GM12878 (cell line): ENCODE measurements at regions not wholly inside any gene's neighbourhood (a gene's known extent, or its start where the extent isn't known, plus 50 kb on each side); places are given as distances from the start of the nearest gene placed in this dataset.

Source experiments
- ATAC-seq: fragments of 200-7000 bp; cut with Tn5 transposase; 3 replicates; pipeline ENCODE4 v1.9.1; 2020; ENCODE audit warnings: mild to moderate bottlenecking, moderate library complexity
- BruUV-seq: library from RNA; stranded (reverse); fragments of 400-500 nt; replicated peaks from 2 replicates; lab custom pipeline; 2021; lab: Mats Ljungman, UMichigan
- CTCF ChIA-PET: fragments of 300-600 bp; sonication (Branson Sonifier 250); formaldehyde crosslinking; extraction: SDS; loops from one replicate; lab custom pipeline; 2021; ENCODE audit warnings: inconsistent platforms; lab: Yijun Ruan, JAX
- POLR2A ChIA-PET: fragments of 350-600 bp; formaldehyde crosslinking; extraction: SDS; loops from one replicate; lab custom pipeline; 2021; ENCODE audit warnings: inconsistent platforms; lab: Charles Lee
- RAD21 ChIA-PET: fragments of 300-600 bp; sonication (Branson Sonifier 250); formaldehyde crosslinking; loops from one replicate; lab custom pipeline; 2023; ENCODE audit warnings: antibody characterized with exemption; ENCODE audit not compliant: unreplicated experiment; lab: Charles Lee
- SMC1A ChIA-PET: fragments of 300-600 bp; sonication (Branson Sonifier 250); formaldehyde crosslinking; loops from one replicate; lab custom pipeline; 2023; ENCODE audit not compliant: unreplicated experiment, uncharacterized antibody; lab: Charles Lee
- DNase-seq: peaks from one replicate; pipeline ENCODE4 v3.0.0-alpha.2; 2011; ENCODE audit warnings: low read depth, low spot score
- FAIRE-seq: peaks from 3 replicates; lab custom pipeline; 2011; peaks lifted over from hg19 to GRCh38; lab: Jason Lieb, UNC
- H2AFZ ChIP-seq: 2 replicates; pipeline ENCODE4 v1.6.0; 2011; ENCODE audit warnings: low read depth, low read length, control low read depth; ENCODE audit not compliant: control insufficient read depth
- H3K27ac ChIP-seq: 2 replicates; pipeline ENCODE4 v1.5.1; 2011; ENCODE audit warnings: control low read depth; ENCODE audit not compliant: control insufficient read depth, insufficient read depth
- H3K27me3 ChIP-seq, 2 experiments: replicated peaks in 1 of 2; 2 replicates each; pipeline versions ENCODE4 v1.6.0 to v1.6.1; 2011; ENCODE audit warnings: low read length in 1 of 2; ENCODE audit not compliant: control insufficient read depth in 2 of 2, insufficient read depth in 2 of 2
- H3K36me3 ChIP-seq, 2 experiments: 2 replicates each; pipeline ENCODE4 v1.5.1; 2011; ENCODE audit warnings: low read length in 1 of 2; ENCODE audit not compliant: control insufficient read depth in 2 of 2, insufficient read depth in 2 of 2
- H3K4me1 ChIP-seq: 2 replicates; pipeline ENCODE4 v1.6.1; 2011; ENCODE audit warnings: mild to moderate bottlenecking, low read length, moderate library complexity, mixed read lengths; ENCODE audit not compliant: control insufficient read depth, insufficient read depth
- H3K4me2 ChIP-seq: 2 replicates; pipeline ENCODE4 v1.6.0; 2011; ENCODE audit warnings: control low read depth; ENCODE audit not compliant: control insufficient read depth, insufficient read depth
- H3K4me3 ChIP-seq: fragments of 200-600 bp; sonication (generic); 2 replicates; pipeline ENCODE4 v1.5.1; 2016
- H3K79me2 ChIP-seq: 2 replicates; pipeline ENCODE4 v1.6.0; 2011; ENCODE audit warnings: low read length; ENCODE audit not compliant: control insufficient read depth, insufficient read depth
- H3K9ac ChIP-seq: 2 replicates; pipeline ENCODE4 v1.8.0; 2011; ENCODE audit warnings: low read length, control low read depth, mixed read lengths; ENCODE audit not compliant: control insufficient read depth, insufficient read depth
- H3K9me3 ChIP-seq: replicated peaks from 3 replicates; pipeline ENCODE4 v1.5.1; 2011; ENCODE audit warnings: mild to moderate bottlenecking, low read length; ENCODE audit not compliant: control insufficient read depth, insufficient read depth
- H4K20me1 ChIP-seq: 2 replicates; pipeline ENCODE4 v1.6.0; 2011; ENCODE audit not compliant: control insufficient read depth, insufficient read depth
- ASH2L ChIP-seq: fragments of 300-600, 200-600 bp; sonication (generic); IDR thresholded peaks from 2 replicates; pipeline ENCODE4 v1.6.1; 2017; ENCODE audit warnings: low read depth, mild to moderate bottlenecking, borderline replicate concordance
- CBX5 ChIP-seq: sonication (generic); IDR thresholded peaks from 2 replicates; pipeline ENCODE4 v1.6.1; 2016; ENCODE audit warnings: low read depth, moderate library complexity, mild to moderate bottlenecking, inconsistent platforms
- CHD1 ChIP-seq: IDR thresholded peaks from 2 replicates; pipeline ENCODE4 v1.6.1; 2012; ENCODE audit warnings: low read depth, low read length, improper control_type of control experiment
- CHD4 ChIP-seq: fragments of 200-600 bp; sonication (generic); IDR thresholded peaks from 2 replicates; pipeline ENCODE4 v1.6.1; 2016; ENCODE audit warnings: mild to moderate bottlenecking
- CUX1 ChIP-seq: IDR thresholded peaks from 2 replicates; pipeline ENCODE4 v1.6.1; 2012; ENCODE audit warnings: improper control_type of control experiment, low read depth, low read length; ENCODE audit not compliant: insufficient replicate concordance
- HCFC1 ChIP-seq: fragments of 150-350 bp; IDR thresholded peaks from 2 replicates; pipeline ENCODE4 v1.6.1; 2014; ENCODE audit warnings: low read length
- MEF2B ChIP-seq: fragments of 450-650 bp; IDR thresholded peaks from 2 replicates; pipeline ENCODE4 v1.6.1; 2018; ENCODE audit warnings: mild to moderate bottlenecking, moderate library complexity; ENCODE audit not compliant: partially characterized antibody, poor library complexity, severe bottlenecking
- NBN ChIP-seq: fragments of 450-650 bp; IDR thresholded peaks from 2 replicates; pipeline ENCODE4 v1.6.1; 2016
- NFYB ChIP-seq: IDR thresholded peaks from 2 replicates; pipeline ENCODE4 v1.6.1; 2011; ENCODE audit warnings: low read depth, mild to moderate bottlenecking, low read length, improper control_type of control experiment, moderate library complexity; ENCODE audit not compliant: insufficient read depth
- PAX5 ChIP-seq: IDR thresholded peaks from 2 replicates; pipeline ENCODE4 v1.6.1; 2011; ENCODE audit warnings: low read depth, low read length, borderline replicate concordance
- RCOR1 ChIP-seq: conservative IDR thresholded peaks from 2 replicates; pipeline ENCODE4 v1.6.1; 2012; ENCODE audit warnings: low read depth, low read length, improper control_type of control experiment
- RELA ChIP-seq: fragments of 450-650 bp; IDR thresholded peaks from 2 replicates; pipeline ENCODE4 v1.8.0; 2014; ENCODE audit warnings: borderline replicate concordance; ENCODE audit not compliant: partially characterized antibody
- WGBS: methylation state at CpG from one replicate; pipeline ENCODE4 v1.1.6; 2016; ENCODE audit warnings: low lambda C conversion rate; ENCODE audit not compliant: insufficient replicate concordance, insufficient coverage; ENCODE audit errors: missing lambda C conversion rate; 5-methylcytosine and 5-hydroxymethylcytosine counted together
- in situ Hi-C: fragments of 300-500 bp; cut with MboI; formaldehyde crosslinking; loops from 9 replicates; pipeline ENCODE4 v1.14.3; 2018; ENCODE audit warnings: mixed read lengths
- intact Hi-C: fragments of 100-400 bp; cut with micrococcal nuclease; formaldehyde crosslinking; loops from one replicate; pipeline ENCODE4 v1.14.2; 2022; ENCODE audit not compliant: unreplicated experiment
- TF ChIP-seq, protein P1 (sequence below): fragments of 450-650 bp; IDR thresholded peaks from 2 replicates; pipeline ENCODE4 v1.6.1; 2017; ENCODE audit warnings: borderline replicate concordance

DNA sequence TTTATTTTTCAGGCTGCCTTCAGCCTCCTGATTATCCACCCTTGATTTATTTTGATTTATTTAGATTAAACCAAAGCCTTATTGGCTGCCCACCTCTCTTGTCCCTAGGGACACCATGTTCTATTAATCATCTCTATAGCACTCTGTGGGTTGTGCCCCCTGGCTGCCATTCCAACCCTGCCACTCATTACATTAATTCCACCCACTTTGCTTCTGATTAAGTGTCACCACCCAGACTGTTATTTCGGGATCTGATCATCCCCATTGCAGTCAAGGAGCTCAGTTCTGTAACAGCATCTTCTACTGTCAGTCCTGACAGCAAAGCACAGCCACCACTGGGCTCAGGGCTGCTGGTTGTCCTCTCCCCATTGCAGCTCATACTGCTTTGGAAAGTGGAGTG, 175.1 kb upstream of the DDX18 start:
- Histone ChIP-seq H3K27ac (no peak overlapping the region), H3K4me1 (no peaks in the 10 kb centered on the region), H3K9me3 (no peaks in the 10 kb centered on the region), H3K9ac (no peak overlapping the region), H3K79me2 (no peaks in the 10 kb centered on the region), H3K36me3 (no peaks in the 10 kb centered on the region), H3K27me3 (no peaks in the 10 kb centered on the region), H2AFZ (no peak overlapping the region), H3K4me2 (no peak overlapping the region), H4K20me1 (no peaks in the 10 kb centered on the region), H3K4me3 (no peak overlapping the region)
- intact Hi-C loops (no loop called here), in situ Hi-C loops (no loop called here)
- FAIRE-seq (no peak), ATAC-seq (no peak), DNase-seq (no peak)
- ChIA-PET CTCF (no interaction called here), POLR2A (no interaction called here), RAD21 (no interaction called here), SMC1A (no interaction called here)
- 0% methylated on average over 1 of the region's 1 CpG for WGBS
- BruUV-seq, result no TSS peak
- no peak for TF ChIP-seq NFYB

GRCh38 chr2:117644403-117644802, 170.1 kb upstream of the DDX18 start:
- H3K36me3 ChIP-seq, result no peaks in the 10 kb centered on the region
- RAD21 ChIA-PET, result no interaction called here
- POLR2A ChIA-PET, result no interaction called here

More at GRCh38 chr2:117644403-117644802, 170.1 kb upstream of the DDX18 start:
- SMC1A ChIA-PET, result interaction anchor here (0.9 kb wide), 1 partner anchor 70 kb away, joined by 3 read pairs; no protein-coding TSS in a partner anchor
- no peaks in the 10 kb centered on the region for H4K20me1 ChIP-seq
- DNase-seq (no peak), ATAC-seq (no peak), FAIRE-seq (no peak)
- no peak overlapping the region for H3K4me3 ChIP-seq
- H3K9ac ChIP-seq, result no peak overlapping the region
- no peak overlapping the region for H3K4me2 ChIP-seq
- 42% methylated on average over 3 of the region's 3 CpGs for WGBS
- BruUV-seq, result no TSS peak
- H3K4me1 ChIP-seq, result no peaks in the 10 kb centered on the region
- no peak overlapping the region for H2AFZ ChIP-seq
- no peaks in the 10 kb centered on the region for H3K79me2 ChIP-seq
- TF ChIP-seq NFYB (no peak), ASH2L (no peak), CHD4 (no peak), RCOR1 (no peak), CHD1 (no peak), MEF2B (no peak), PAX5 (no peak), NBN (no peak), RELA (no peak), HCFC1 (no peak), CUX1 (no peak), CBX5 (no peak)
- TF ChIP-seq, protein P1, sequence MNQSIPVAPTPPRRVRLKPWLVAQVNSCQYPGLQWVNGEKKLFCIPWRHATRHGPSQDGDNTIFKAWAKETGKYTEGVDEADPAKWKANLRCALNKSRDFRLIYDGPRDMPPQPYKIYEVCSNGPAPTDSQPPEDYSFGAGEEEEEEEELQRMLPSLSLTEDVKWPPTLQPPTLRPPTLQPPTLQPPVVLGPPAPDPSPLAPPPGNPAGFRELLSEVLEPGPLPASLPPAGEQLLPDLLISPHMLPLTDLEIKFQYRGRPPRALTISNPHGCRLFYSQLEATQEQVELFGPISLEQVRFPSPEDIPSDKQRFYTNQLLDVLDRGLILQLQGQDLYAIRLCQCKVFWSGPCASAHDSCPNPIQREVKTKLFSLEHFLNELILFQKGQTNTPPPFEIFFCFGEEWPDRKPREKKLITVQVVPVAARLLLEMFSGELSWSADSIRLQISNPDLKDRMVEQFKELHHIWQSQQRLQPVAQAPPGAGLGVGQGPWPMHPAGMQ, result no peak
- H3K27ac ChIP-seq, result no peak overlapping the region
- CTCF ChIA-PET, result no interaction called here
- H3K9me3 ChIP-seq, result no peaks in the 10 kb centered on the region
- intact Hi-C loops (no loop called here), in situ Hi-C loops (no loop called here)
- H3K27me3 ChIP-seq, result no peaks in the 10 kb centered on the region
